CD14-positive monocyte (primary cell): ENCODE measurements at regions not wholly inside any gene's neighbourhood (a gene's known extent, or its start where the extent isn't known, plus 50 kb on each side); places are given as distances from the start of the nearest gene placed in this dataset.

ENCODE experiments used
- DNase-seq, 3 donors: peaks; one replicate each; pipeline ENCODE4 v3.0.0-alpha.2; 2011 to 2022
- H2AFZ ChIP-seq: 2 replicates; pipeline ENCODE4 v1.6.0; 2012; ENCODE audit warnings: mild to moderate bottlenecking, low read depth, low read length, inconsistent platforms; ENCODE audit not compliant: insufficient read depth, poor library complexity, severe bottlenecking
- H3K27ac ChIP-seq, 2 donors: 1 replicate in 1 of 2; 2 replicates in 1 of 2; pipeline ENCODE4 v1.5.1; 2012 to 2013; ENCODE audit warnings: low read length in 2 of 2, control low read depth in 1 of 2, inconsistent platforms in 1 of 2, low read depth in 1 of 2, mild to moderate bottlenecking in 1 of 2
- H3K27me3 ChIP-seq, 2 donors: one replicate each; pipeline versions ENCODE4 v1.6.0 to v1.6.1; 2011 to 2013; ENCODE audit warnings: low read length in 2 of 2; ENCODE audit not compliant: control insufficient read depth in 2 of 2, insufficient read depth in 2 of 2
- H3K36me3 ChIP-seq, 2 donors: replicated peaks in 1 of 2; 1 replicate in 1 of 2; 2 replicates in 1 of 2; pipeline versions ENCODE4 v1.5.1 to v1.6.1; 2012 to 2013; ENCODE audit warnings: low read length in 2 of 2, control low read depth in 1 of 2, inconsistent platforms in 1 of 2, mild to moderate bottlenecking in 1 of 2; ENCODE audit not compliant: insufficient read depth in 2 of 2, control insufficient read depth in 1 of 2
- H3K4me1 ChIP-seq, 2 donors: 1 replicate in 1 of 2; 2 replicates in 1 of 2; pipeline versions ENCODE4 v1.5.1 to v1.6.1; 2012 to 2013; ENCODE audit warnings: low read length in 2 of 2, control low read depth in 1 of 2, inconsistent platforms in 1 of 2, mild to moderate bottlenecking in 1 of 2, moderate library complexity in 1 of 2; ENCODE audit not compliant: insufficient read depth in 2 of 2, control insufficient read depth in 1 of 2
- H3K4me2 ChIP-seq: replicated peaks from 2 replicates; pipeline ENCODE3; 2012; ENCODE audit warnings: low read length, moderate library complexity, mild to moderate bottlenecking; ENCODE audit not compliant: poor library complexity, severe bottlenecking; ENCODE audit errors: extremely low read depth
- H3K4me3 ChIP-seq, 3 experiments: fragments of 200-600 bp in 1 of 3; sonication (generic) in 1 of 3; replicated peaks in 1 of 3; 1 replicate in 2 of 3; 2 replicates in 1 of 3; pipeline ENCODE4 v1.5.1; 2011 to 2013; ENCODE audit warnings: low read length in 3 of 3, mild to moderate bottlenecking in 3 of 3, control low read depth in 2 of 3, low read depth in 2 of 3, inconsistent platforms in 1 of 3, moderate library complexity in 1 of 3
- H3K79me2 ChIP-seq: 2 replicates; pipeline ENCODE4 v1.6.0; 2012; ENCODE audit warnings: mild to moderate bottlenecking, control low read depth, inconsistent platforms, low read length, moderate library complexity; ENCODE audit not compliant: insufficient read depth
- H3K9ac ChIP-seq: 2 replicates; pipeline ENCODE4 v1.6.0; 2017; ENCODE audit warnings: low read length, mild to moderate bottlenecking; ENCODE audit not compliant: insufficient read depth, poor library complexity, severe bottlenecking
- H3K9me3 ChIP-seq, 2 donors: replicated peaks in 1 of 2; 1 replicate in 1 of 2; 2 replicates in 1 of 2; pipeline versions ENCODE4 v1.5.1 to v1.6.1; 2012 to 2013; ENCODE audit warnings: low read length in 2 of 2, control low read depth in 1 of 2; ENCODE audit not compliant: control insufficient read depth in 1 of 2, insufficient read depth in 1 of 2
- H4K20me1 ChIP-seq: 2 replicates; pipeline ENCODE4 v1.6.0; 2012; ENCODE audit warnings: mild to moderate bottlenecking, low read length, control low read depth, moderate library complexity; ENCODE audit not compliant: insufficient read depth
- H3K27ac Mint-ChIP-seq, 7 donors: one replicate each; pipeline ENCODE4 v1.8.0; 2020; ENCODE audit warnings: mild to moderate bottlenecking in 7 of 7, mixed read lengths in 7 of 7, moderate library complexity in 6 of 7, inconsistent platforms in 2 of 7
- H3K27me3 Mint-ChIP-seq, 3 donors: one replicate each; pipeline ENCODE4 v1.8.0; 2021 to 2022; ENCODE audit warnings: low read depth in 3 of 3, mild to moderate bottlenecking in 3 of 3, mixed read lengths in 3 of 3, moderate library complexity in 3 of 3, inconsistent platforms in 1 of 3
- H3K36me3 Mint-ChIP-seq, 2 donors: one replicate each; pipeline ENCODE4 v1.8.0; 2020; ENCODE audit warnings: mixed read lengths in 2 of 2, inconsistent platforms in 1 of 2, mild to moderate bottlenecking in 1 of 2
- H3K4me1 Mint-ChIP-seq: one replicate; pipeline ENCODE4 v1.8.0; 2020; ENCODE audit warnings: mild to moderate bottlenecking, mixed read lengths
- H3K4me3 Mint-ChIP-seq, 2 donors: one replicate each; pipeline ENCODE4 v1.8.0; 2020; ENCODE audit warnings: mild to moderate bottlenecking in 2 of 2, mixed read lengths in 2 of 2, moderate library complexity in 1 of 2
- H3K9me3 Mint-ChIP-seq, 7 donors: one replicate each; pipeline ENCODE4 v1.8.0; 2020 to 2022; ENCODE audit warnings: mixed read lengths in 7 of 7, mild to moderate bottlenecking in 6 of 7, moderate library complexity in 6 of 7, inconsistent platforms in 2 of 7
- WGBS: methylation state at CpG from one replicate; pipeline ENCODE4 v1.1.5; 2013; ENCODE audit warnings: missing lambda C conversion rate; ENCODE audit not compliant: insufficient coverage; 5-methylcytosine and 5-hydroxymethylcytosine counted together
- intact Hi-C, 2 donors: fragments of 100-400 bp; cut with micrococcal nuclease; formaldehyde crosslinking; loops; one replicate each; pipeline versions ENCODE4 v1.15.0 to v1.15.1; 2023
- TF ChIP-seq, protein P1 (sequence below): fragments of 200-600 bp; IDR thresholded peaks from one replicate; pipeline ENCODE4 v1.8.0; 2022; ENCODE audit warnings: antibody characterized with exemption, mild to moderate bottlenecking

GRCh38 chr9:16103620-16104397 lies 551.0 kb downstream of the CCDC171 start:
- intact Hi-C loops: no loop called here
- Histone ChIP-seq H3K4me2 (no peak overlapping the region), H3K4me1 (no peaks in the 10 kb centered on the region), H3K9me3 (peaks cover 0 to 2% of the 10 kb centered on the region in 2 donors), H3K36me3 (no peaks in the 10 kb centered on the region), H3K9ac (no peak overlapping the region), H3K79me2 (no peaks in the 10 kb centered on the region), H3K4me3 (no peak overlapping the region), H4K20me1 (no peaks in the 10 kb centered on the region), H3K27ac (no peak overlapping the region), H2AFZ (no peak overlapping the region), H3K27me3 (no peaks in the 10 kb centered on the region)
- Mint-ChIP-seq H3K4me1 (peaks cover 3% of the 10 kb centered on the region), H3K36me3 (no peaks in the 10 kb centered on the region), H3K4me3 (no peak overlapping the region), H3K9me3 (peaks cover 0 to 8% (median 0%) of the 10 kb centered on the region in 7 donors), H3K27ac (no peak overlapping the region), H3K27me3 (peaks cover 0 to 7% (median 0%) of the 10 kb centered on the region in 3 donors)
- TF ChIP-seq, protein P1, sequence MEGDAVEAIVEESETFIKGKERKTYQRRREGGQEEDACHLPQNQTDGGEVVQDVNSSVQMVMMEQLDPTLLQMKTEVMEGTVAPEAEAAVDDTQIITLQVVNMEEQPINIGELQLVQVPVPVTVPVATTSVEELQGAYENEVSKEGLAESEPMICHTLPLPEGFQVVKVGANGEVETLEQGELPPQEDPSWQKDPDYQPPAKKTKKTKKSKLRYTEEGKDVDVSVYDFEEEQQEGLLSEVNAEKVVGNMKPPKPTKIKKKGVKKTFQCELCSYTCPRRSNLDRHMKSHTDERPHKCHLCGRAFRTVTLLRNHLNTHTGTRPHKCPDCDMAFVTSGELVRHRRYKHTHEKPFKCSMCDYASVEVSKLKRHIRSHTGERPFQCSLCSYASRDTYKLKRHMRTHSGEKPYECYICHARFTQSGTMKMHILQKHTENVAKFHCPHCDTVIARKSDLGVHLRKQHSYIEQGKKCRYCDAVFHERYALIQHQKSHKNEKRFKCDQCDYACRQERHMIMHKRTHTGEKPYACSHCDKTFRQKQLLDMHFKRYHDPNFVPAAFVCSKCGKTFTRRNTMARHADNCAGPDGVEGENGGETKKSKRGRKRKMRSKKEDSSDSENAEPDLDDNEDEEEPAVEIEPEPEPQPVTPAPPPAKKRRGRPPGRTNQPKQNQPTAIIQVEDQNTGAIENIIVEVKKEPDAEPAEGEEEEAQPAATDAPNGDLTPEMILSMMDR: no peak
- WGBS: 49% methylated on average over 8 of the region's 14 CpGs
- no peak for DNase-seq

DNA sequence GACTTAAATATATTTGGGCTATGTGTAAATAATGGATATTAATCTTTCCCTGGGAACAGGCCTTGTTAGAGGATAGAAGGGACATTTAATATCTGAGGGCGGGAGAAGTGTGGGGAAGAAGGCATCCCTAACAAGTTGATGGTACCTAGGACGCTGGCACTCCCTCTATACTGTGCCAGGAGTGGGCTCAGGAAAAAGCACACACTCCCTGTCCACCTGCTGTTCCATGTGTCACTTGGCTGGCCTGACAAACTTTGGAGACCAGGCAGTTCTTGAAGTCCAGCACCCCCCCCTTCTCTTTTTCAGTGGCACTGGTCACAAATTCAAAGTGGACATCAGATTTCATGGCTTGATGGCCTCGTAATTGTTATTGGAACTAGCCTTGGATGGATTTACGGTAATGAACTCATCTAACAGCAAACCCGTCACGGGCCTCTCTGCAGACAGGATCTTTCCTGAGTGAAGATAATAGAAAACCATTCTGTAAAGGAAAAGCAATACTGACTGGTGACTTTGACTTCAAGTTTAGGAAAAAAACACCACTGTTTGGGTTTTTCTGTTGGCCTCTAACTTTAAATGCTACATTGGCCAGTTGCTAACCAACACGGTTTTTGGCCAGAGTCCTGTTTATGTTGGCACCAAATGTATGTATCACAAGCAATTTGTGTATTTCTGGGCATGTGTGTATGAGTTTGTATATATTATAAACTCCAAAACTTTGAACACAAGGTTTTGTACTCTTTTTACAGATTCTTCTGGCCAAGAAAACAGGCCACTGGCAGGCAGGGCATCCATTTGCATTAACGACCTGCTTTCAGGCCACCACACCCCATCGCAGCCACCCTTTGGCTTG lies 552.6 kb downstream of the CCDC171 start:
- H3K4me2 ChIP-seq: no peak overlapping the region
- peaks cover 0 to 5% (median 0%) of the 10 kb centered on the region in 7 donors for H3K9me3 Mint-ChIP-seq

More for the DNA sequence above, 552.6 kb downstream of the CCDC171 start:
- Mint-ChIP-seq H3K36me3 (no peaks in the 10 kb centered on the region), H3K4me1 (peaks cover 3% of the 10 kb centered on the region), H3K27me3 (peaks cover 0 to 7% (median 0%) of the 10 kb centered on the region in 3 donors), H3K27ac (no peak overlapping the region), H3K4me3 (no peak overlapping the region)
- WGBS: 92% methylated on average over 6 of the region's 9 CpGs
- H3K27ac ChIP-seq: no peak overlapping the region
- H4K20me1 ChIP-seq: no peaks in the 10 kb centered on the region
- H3K4me3 ChIP-seq: no peak overlapping the region
- no peak overlapping the region for H3K9ac ChIP-seq
- no peaks in the 10 kb centered on the region for H3K36me3 ChIP-seq
- H2AFZ ChIP-seq: no peak overlapping the region
- H3K4me1 ChIP-seq: no peaks in the 10 kb centered on the region
- intact Hi-C loops: no loop called here
- H3K79me2 ChIP-seq: no peaks in the 10 kb centered on the region
- H3K27me3 ChIP-seq: no peaks in the 10 kb centered on the region
- TF ChIP-seq, protein P1: no peak
- DNase-seq: no peak
- H3K9me3 ChIP-seq: peaks cover 0 to 2% of the 10 kb centered on the region in 2 donors
